ENCODE measurements at regions not wholly inside any gene's neighbourhood (a gene's known extent, or its start where the extent isn't known, plus 50 kb on each side); places are given as distances from the start of the nearest gene placed in this dataset.

- TF ChIP-seq ZNF274 (IDR thresholded peaks at IDR 0.05; ENCODE audit: low read depth, low read length): no peak
- TF ChIP-seq SUZ12 (IDR thresholded peaks at IDR 0.05; ENCODE audit: extremely low read depth, insufficient read depth, insufficient read length): no peak
- TF ChIP-seq YY1 (IDR thresholded peaks at IDR 0.05; ENCODE audit: insufficient read depth, insufficient read length): no peak
Measured at GRCh38 chr3:144182501-144182900, 210.9 kb downstream of the DIPK2A start.

Measured in NT2/D1 (cell line).